Suprapubic skin (tissue), 3 donors: ENCODE measurements at regions not wholly inside any gene's neighbourhood (a gene's known extent, or its start where the extent isn't known, plus 50 kb on each side); places are given as distances from the start of the nearest gene placed in this dataset.

Experiments used
- POLR2A ChIP-seq, 2 donors: fragments of 450-650 bp; IDR thresholded peaks; one replicate each; pipeline ENCODE4 v1.6.1; 2017; ENCODE audit warnings: antibody characterized with exemption in 2 of 2, mild to moderate bottlenecking in 2 of 2, moderate library complexity in 2 of 2
- TF ChIP-seq, protein P1 (sequence below), 2 donors: fragments of 200-600 bp in 1 of 2; fragments of 450-650 bp in 1 of 2; sonication (generic) in 1 of 2; IDR thresholded peaks; one replicate each; pipeline ENCODE4 v1.5.1; 2016 to 2019; ENCODE audit warnings: antibody characterized with exemption in 2 of 2, mild to moderate bottlenecking in 1 of 2, moderate library complexity in 1 of 2

DNA sequence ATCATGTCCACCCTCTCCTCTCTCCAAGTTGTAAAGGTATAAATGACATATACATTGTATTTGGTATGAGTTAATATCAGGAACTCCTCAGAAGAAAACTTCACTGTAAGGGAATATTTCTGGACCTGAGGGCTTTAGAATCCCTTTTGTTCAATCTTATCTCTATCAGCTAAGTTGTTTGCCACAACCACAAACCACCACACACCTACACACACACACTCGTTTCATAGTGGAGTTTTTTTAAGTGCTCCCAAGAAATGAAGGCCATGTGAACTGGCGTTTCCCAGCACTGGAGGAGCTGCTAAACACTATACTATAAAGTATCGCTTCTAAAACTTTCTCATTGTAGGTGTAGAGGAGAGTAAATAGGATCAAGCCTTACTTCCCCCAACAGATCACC lies 64.8 kb upstream of the GHITM start:
- no peak for TF ChIP-seq POLR2A (IDR thresholded peaks at IDR 0.05)
- TF ChIP-seq, protein P1, sequence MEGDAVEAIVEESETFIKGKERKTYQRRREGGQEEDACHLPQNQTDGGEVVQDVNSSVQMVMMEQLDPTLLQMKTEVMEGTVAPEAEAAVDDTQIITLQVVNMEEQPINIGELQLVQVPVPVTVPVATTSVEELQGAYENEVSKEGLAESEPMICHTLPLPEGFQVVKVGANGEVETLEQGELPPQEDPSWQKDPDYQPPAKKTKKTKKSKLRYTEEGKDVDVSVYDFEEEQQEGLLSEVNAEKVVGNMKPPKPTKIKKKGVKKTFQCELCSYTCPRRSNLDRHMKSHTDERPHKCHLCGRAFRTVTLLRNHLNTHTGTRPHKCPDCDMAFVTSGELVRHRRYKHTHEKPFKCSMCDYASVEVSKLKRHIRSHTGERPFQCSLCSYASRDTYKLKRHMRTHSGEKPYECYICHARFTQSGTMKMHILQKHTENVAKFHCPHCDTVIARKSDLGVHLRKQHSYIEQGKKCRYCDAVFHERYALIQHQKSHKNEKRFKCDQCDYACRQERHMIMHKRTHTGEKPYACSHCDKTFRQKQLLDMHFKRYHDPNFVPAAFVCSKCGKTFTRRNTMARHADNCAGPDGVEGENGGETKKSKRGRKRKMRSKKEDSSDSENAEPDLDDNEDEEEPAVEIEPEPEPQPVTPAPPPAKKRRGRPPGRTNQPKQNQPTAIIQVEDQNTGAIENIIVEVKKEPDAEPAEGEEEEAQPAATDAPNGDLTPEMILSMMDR (IDR thresholded peaks at IDR 0.05), result no peak
